ENCODE measurements at regions not wholly inside any gene's neighbourhood (a gene's known extent, or its start where the extent isn't known, plus 50 kb on each side); places are given as distances from the start of the nearest gene placed in this dataset.

GRCh38 chr11:69930081-69931059 lies 111.2 kb upstream of the FGF3 start:
- H3K27ac Mint-ChIP-seq, result no peak overlapping the region
- WGBS (ENCODE audit: insufficient coverage), result 78% methylated on average over 17 of the region's 20 CpGs
- Histone ChIP-seq H3K4me3 (ENCODE audit: control insufficient read depth in 1 of 2, extremely low read depth in 1 of 2, low read length in 1 of 2) (no peak overlapping the region), H3K9me3 (no peaks in the 10 kb centered on the region), H3K36me3 (ENCODE audit: control insufficient read depth in 2 of 2, extremely low read depth in 1 of 2, insufficient read depth in 1 of 2, low read length in 1 of 2) (no peaks in the 10 kb centered on the region), H3K27ac (ENCODE audit: low read length) (no peak overlapping the region), H3K27me3 (replicated peaks in 1 of 2; ENCODE audit: control insufficient read depth in 2 of 2, extremely low read depth in 1 of 2, insufficient read depth in 2 of 2, low read length in 1 of 2) (peaks cover 2 to 62% of the 10 kb centered on the region in 2 experiments), H3K4me1 (ENCODE audit: control insufficient read depth in 1 of 2, extremely low read depth in 1 of 2, insufficient read depth in 2 of 2, low read length in 2 of 2) (peaks cover 0 to 5% of the 10 kb centered on the region in 2 experiments)
- POLR2A ChIA-PET, result no interaction called here
- CTCF ChIA-PET, result no interaction called here
- peaks cover 26 to 44% of the 10 kb centered on the region in 2 donors for H3K27me3 Mint-ChIP-seq
- peaks cover 0 to 5% (median 4%) of the 10 kb centered on the region in 3 donors for H3K4me1 Mint-ChIP-seq
- peaks cover 0 to 4% (median 0%) of the 10 kb centered on the region in 3 donors for H3K9me3 Mint-ChIP-seq
- ATAC-seq (replicated peaks in 1 of 4) (no peak), DNase-seq (no peak)
- no peak overlapping the region for H3K4me3 Mint-ChIP-seq
- no peaks in the 10 kb centered on the region for H3K36me3 Mint-ChIP-seq

- no peak for ATAC-seq (replicated peaks in 1 of 4)
- no peak overlapping the region for H3K27ac ChIP-seq (ENCODE audit: low read length)
- H3K4me1 ChIP-seq (ENCODE audit: control insufficient read depth in 1 of 2, extremely low read depth in 1 of 2, insufficient read depth in 2 of 2, low read length in 2 of 2), result no peaks in the 10 kb centered on the region
- H3K27me3 Mint-ChIP-seq, result peaks cover 20 to 34% of the 10 kb centered on the region in 2 donors
- peaks cover 2 to 53% of the 10 kb centered on the region in 2 experiments for H3K27me3 ChIP-seq (replicated peaks in 1 of 2; ENCODE audit: control insufficient read depth in 2 of 2, extremely low read depth in 1 of 2, insufficient read depth in 2 of 2, low read length in 1 of 2)
- CTCF ChIA-PET, result no interaction called here
- no peak overlapping the region for H3K4me3 Mint-ChIP-seq
- H3K36me3 ChIP-seq (ENCODE audit: control insufficient read depth in 2 of 2, extremely low read depth in 1 of 2, insufficient read depth in 1 of 2, low read length in 1 of 2), result no peaks in the 10 kb centered on the region
- H3K4me3 ChIP-seq (ENCODE audit: control insufficient read depth in 1 of 2, extremely low read depth in 1 of 2, low read length in 1 of 2), result no peak overlapping the region
- peaks cover 0 to 6% (median 0%) of the 10 kb centered on the region in 3 donors for H3K9me3 Mint-ChIP-seq
- 71% methylated on average over 8 of the region's 10 CpGs for WGBS (ENCODE audit: insufficient coverage)
- no peak overlapping the region for H3K27ac Mint-ChIP-seq
- H3K9me3 ChIP-seq, result no peaks in the 10 kb centered on the region
- H3K36me3 Mint-ChIP-seq, result no peaks in the 10 kb centered on the region
- no peaks in the 10 kb centered on the region for H3K4me1 Mint-ChIP-seq
- DNase-seq, result no peak
- POLR2A ChIA-PET, result no interaction called here
Observed at GRCh38 chr11:69931060-69931910, 112.1 kb upstream of the FGF3 start.

GRCh38 chr11:69931994-69932910 lies 113.0 kb upstream of the FGF3 start:
- WGBS (ENCODE audit: insufficient coverage), result 93% methylated on average over 4 of the region's 11 CpGs
- Histone ChIP-seq H3K27ac (ENCODE audit: low read length) (no peak overlapping the region), H3K4me3 (ENCODE audit: control insufficient read depth in 1 of 2, extremely low read depth in 1 of 2, low read length in 1 of 2) (no peak overlapping the region), H3K9me3 (no peaks in the 10 kb centered on the region), H3K27me3 (replicated peaks in 1 of 2; ENCODE audit: control insufficient read depth in 2 of 2, extremely low read depth in 1 of 2, insufficient read depth in 2 of 2, low read length in 1 of 2) (peaks cover 2 to 47% of the 10 kb centered on the region in 2 experiments), H3K36me3 (ENCODE audit: control insufficient read depth in 2 of 2, extremely low read depth in 1 of 2, insufficient read depth in 1 of 2, low read length in 1 of 2) (no peaks in the 10 kb centered on the region), H3K4me1 (ENCODE audit: control insufficient read depth in 1 of 2, extremely low read depth in 1 of 2, insufficient read depth in 2 of 2, low read length in 2 of 2) (no peaks in the 10 kb centered on the region)
- Mint-ChIP-seq H3K4me1 (no peaks in the 10 kb centered on the region), H3K27ac (no peak overlapping the region), H3K27me3 (peaks cover 14 to 27% of the 10 kb centered on the region in 2 donors), H3K9me3 (peaks cover 0 to 13% (median 0%) of the 10 kb centered on the region in 3 donors), H3K4me3 (no peak overlapping the region), H3K36me3 (no peaks in the 10 kb centered on the region)
- ChIA-PET CTCF (no interaction called here), POLR2A (no interaction called here)
- no peak for ATAC-seq (replicated peaks in 1 of 4)
- DNase-seq, result no peak

GRCh38 chr11:69934861-69935494 lies 115.8 kb upstream of the FGF3 start:
- Mint-ChIP-seq H3K4me3 (no peak overlapping the region), H3K36me3 (no peaks in the 10 kb centered on the region), H3K4me1 (no peaks in the 10 kb centered on the region), H3K9me3 (peaks cover 0 to 9% (median 0%) of the 10 kb centered on the region in 3 donors), H3K27me3 (peaks cover 6 to 17% of the 10 kb centered on the region in 2 donors), H3K27ac (no peak overlapping the region)
- Histone ChIP-seq H3K4me3 (ENCODE audit: control insufficient read depth in 1 of 2, extremely low read depth in 1 of 2, low read length in 1 of 2) (no peak overlapping the region), H3K4me1 (ENCODE audit: control insufficient read depth in 1 of 2, extremely low read depth in 1 of 2, insufficient read depth in 2 of 2, low read length in 2 of 2) (no peaks in the 10 kb centered on the region), H3K27me3 (replicated peaks in 1 of 2; ENCODE audit: control insufficient read depth in 2 of 2, extremely low read depth in 1 of 2, insufficient read depth in 2 of 2, low read length in 1 of 2) (peaks cover 4 to 38% of the 10 kb centered on the region in 2 experiments), H3K36me3 (ENCODE audit: control insufficient read depth in 2 of 2, extremely low read depth in 1 of 2, insufficient read depth in 1 of 2, low read length in 1 of 2) (no peaks in the 10 kb centered on the region), H3K9me3 (no peaks in the 10 kb centered on the region), H3K27ac (ENCODE audit: low read length) (no peak overlapping the region)
- CTCF ChIA-PET, result no interaction called here
- no peak for DNase-seq
- POLR2A ChIA-PET, result no interaction called here
- 89% methylated on average over 7 of the region's 13 CpGs for WGBS (ENCODE audit: insufficient coverage)
- ATAC-seq (replicated peaks in 1 of 4), result no peak

- Mint-ChIP-seq H3K27me3 (peaks cover 9 to 18% of the 10 kb centered on the region in 2 donors), H3K9me3 (peaks cover 0 to 9% (median 0%) of the 10 kb centered on the region in 3 donors), H3K27ac (no peak overlapping the region), H3K4me1 (no peaks in the 10 kb centered on the region), H3K4me3 (no peak overlapping the region), H3K36me3 (no peaks in the 10 kb centered on the region)
- ATAC-seq (replicated peaks in 1 of 4), result no peak
- Histone ChIP-seq H3K27ac (ENCODE audit: low read length) (no peak overlapping the region), H3K4me1 (ENCODE audit: control insufficient read depth in 1 of 2, extremely low read depth in 1 of 2, insufficient read depth in 2 of 2, low read length in 2 of 2) (no peaks in the 10 kb centered on the region), H3K36me3 (ENCODE audit: control insufficient read depth in 2 of 2, extremely low read depth in 1 of 2, insufficient read depth in 1 of 2, low read length in 1 of 2) (no peaks in the 10 kb centered on the region), H3K27me3 (replicated peaks in 1 of 2; ENCODE audit: control insufficient read depth in 2 of 2, extremely low read depth in 1 of 2, insufficient read depth in 2 of 2, low read length in 1 of 2) (peaks cover 4 to 33% of the 10 kb centered on the region in 2 experiments), H3K4me3 (ENCODE audit: control insufficient read depth in 1 of 2, extremely low read depth in 1 of 2, low read length in 1 of 2) (no peak overlapping the region), H3K9me3 (no peaks in the 10 kb centered on the region)
- no peak for DNase-seq
- POLR2A ChIA-PET, result no interaction called here
- CTCF ChIA-PET, result no interaction called here
Observed at GRCh38 chr11:69935941-69936505, 116.8 kb upstream of the FGF3 start.
